ELF-1 (cell line): ENCODE measurements at regions not wholly inside any gene's neighbourhood (a gene's known extent, or its start where the extent isn't known, plus 50 kb on each side); places are given as distances from the start of the nearest gene placed in this dataset.

ENCODE experiments used
- DNase-seq: peaks from one replicate; pipeline ENCODE4 v3.0.0-alpha.2; 2016; ENCODE audit warnings: low read depth, low spot score

DNA sequence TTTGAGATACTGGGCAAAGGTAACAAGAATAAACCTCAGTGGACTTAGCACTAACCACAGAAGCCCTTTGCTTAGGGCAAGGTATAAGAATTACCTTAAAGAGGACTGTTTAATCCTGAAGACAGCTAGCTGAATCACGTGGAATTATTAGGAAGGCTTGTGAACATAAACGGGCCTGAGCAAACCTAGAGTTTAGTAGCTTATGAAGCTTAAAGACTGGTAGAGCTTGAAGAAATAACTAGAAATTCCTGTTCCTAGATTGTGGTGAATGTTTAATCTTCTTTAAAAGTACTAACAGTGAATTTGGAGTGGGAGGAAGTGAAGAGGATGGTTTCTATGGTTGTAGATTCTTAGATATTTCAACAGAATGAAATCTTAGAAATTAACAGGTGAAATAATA is 428.9 kb upstream of the THRB start:
- DNase-seq = no peak

DNA sequence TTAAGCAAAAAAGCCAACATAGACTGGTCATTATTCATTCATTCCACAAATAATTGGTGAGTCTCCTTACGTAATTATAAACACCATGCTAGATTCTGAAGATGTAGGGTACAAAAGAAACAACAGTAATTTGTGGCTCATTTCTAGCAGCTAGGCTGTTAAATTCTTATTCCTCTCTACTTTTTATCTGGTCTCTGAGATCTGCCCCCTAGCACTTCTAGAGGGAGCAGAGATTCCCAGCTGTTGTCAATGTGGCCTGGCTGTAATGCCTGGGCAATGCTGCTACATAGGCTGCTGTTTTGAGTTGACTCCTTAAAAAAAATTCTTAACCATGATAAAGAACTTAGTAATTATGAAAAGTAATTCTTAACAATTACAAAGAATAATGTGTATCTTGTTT is 434.9 kb upstream of the THRB start:
- DNase-seq = no peak

DNA sequence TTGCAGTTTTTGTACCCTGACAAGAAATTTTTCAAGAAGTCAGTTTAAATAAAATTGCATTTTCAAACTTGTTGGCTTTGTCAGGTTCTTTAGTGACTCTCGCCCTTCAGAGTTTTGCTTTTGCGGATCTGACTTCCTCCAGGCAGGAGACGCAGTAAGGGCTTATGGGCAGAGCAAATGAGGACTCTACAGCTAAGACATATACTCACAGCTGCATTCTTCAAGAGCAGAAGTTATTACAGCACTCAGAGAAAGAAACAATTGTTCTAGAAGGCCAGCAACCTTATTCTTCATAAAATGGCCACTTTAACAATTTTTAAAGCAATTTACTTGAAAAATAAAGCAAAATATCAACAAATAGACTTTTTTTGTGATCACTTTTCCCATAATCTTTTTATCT is 438.8 kb upstream of the THRB start:
- no peak for DNase-seq

DNA sequence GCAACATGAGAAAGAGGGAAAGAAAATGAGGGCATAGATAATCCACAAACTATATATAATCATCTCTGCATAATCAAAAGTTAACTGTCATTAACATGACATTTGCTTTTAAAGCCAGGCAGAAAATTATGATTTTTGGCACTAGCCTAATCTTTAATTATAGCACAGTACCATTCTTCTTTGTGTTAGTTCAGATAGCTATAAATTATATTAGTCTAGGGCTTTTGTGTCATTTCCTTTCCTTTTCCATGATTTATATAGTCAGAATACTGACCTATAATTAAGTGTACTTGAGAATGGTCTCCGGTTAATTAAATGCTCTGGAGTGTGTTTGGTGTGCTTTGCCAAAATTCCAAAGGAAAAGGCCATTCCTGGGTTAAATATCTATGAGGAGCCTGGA is 441.9 kb upstream of the THRB start:
- DNase-seq = no peak

DNA sequence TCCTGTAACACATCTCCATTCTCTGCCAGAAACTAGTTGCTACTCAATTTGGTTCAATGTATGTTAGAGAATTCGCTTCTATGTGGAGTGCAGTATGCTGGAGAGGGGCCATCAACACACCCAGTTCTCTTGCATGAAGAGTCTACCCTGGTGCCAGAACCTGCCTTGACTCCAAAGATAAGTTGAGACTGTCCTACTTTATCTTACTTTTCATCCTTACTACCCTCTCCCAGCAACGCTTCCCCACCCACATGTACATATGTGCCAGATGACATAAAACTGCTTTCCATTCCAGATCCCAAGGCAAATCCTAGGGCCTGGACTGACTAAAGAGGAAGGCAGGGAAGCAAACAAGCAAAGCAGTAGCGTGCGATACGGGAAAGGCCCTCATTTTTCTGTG is 442.6 kb upstream of the THRB start:
- DNase-seq = no peak

DNA sequence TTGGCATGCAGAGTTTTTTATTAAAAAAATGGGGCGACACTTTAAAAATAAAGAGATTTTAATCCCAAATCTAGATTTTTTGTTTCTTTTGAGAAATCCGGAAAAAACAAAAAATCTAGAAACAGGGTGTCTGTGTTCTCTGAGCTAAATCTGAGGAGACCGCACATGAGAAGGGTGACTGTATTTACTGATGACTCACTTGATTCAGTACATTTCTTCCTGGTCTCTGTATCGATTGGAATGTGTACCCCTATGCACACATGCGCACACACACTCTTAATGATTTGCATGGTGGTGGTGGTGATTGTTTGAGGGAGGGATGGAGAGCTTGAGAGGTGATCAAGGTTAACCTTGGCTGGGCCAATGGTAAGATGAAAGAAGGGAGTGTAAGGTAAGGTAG is 443.1 kb upstream of the THRB start:
- no peak for DNase-seq

DNA sequence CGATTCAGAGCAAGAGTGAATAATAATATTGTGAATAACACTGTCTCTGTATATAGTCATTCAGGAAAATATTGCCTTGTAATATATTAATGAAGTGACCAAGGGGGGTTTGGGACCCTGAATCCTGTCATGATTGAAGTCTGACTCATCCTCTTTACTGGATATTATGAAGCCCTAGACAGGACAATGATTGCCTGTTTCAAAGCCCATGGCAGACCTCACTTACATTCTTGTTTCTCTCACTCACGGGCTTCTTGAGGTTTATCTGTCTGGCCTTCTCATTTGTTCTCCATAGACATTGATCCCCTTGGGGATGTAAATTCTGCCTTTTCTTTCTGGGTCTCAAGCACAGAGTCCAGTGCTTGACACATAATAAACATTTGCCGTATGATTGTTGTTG is 449.3 kb upstream of the THRB start:
- no peak for DNase-seq

DNA sequence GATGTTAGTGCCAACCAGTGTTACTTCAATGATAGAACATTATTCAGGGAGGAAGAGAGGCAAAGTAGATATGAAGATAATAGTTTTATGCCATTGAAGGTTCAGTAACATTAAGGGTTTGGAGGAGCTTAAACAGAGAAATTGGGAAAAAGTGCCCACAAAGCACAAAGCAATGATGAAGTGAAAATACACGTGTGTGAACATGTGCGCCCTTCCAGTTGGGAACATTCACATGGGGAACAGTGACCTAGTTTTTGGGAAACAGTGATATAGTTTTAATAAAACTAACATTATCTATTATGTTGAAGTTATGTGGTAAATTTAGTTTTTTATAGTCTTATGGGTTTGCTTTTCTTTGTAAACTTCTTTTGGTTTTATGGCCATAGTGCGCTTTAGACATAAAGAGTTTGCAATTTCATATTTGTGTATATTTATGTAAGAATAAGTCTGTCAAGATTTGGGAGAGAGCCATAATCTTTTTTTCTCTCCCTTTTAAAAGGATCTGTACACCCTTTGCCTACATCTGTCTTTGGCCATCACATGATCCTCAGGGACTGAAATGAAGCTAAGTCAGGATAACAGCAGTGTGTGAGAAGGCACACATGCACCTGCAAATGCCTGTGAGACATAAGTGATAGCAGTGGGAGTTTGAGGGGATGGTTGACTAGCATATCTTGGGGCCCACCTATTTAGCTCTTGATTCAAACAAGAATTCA is 450.3 kb upstream of the THRB start:
- no peak for DNase-seq

DNA sequence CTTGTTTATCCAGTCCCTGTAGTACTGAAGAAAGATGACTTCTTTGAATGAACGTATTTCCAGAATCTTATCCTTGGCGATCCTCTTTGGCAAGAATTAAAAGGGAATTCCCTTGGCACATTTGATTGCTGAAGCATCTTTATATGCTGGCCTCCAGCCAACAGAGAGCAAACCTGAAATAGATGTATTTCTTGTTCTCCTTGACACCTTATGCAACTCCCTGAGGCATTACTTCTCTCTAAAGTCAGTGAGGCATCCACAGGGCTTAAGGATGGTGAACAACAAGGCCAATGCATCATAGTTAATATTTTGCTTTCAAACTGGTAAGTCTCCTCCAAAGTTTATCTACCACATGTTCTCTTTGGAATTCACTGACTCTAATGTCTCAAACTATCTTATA is 450.9 kb upstream of the THRB start:
- no peak for DNase-seq

DNA sequence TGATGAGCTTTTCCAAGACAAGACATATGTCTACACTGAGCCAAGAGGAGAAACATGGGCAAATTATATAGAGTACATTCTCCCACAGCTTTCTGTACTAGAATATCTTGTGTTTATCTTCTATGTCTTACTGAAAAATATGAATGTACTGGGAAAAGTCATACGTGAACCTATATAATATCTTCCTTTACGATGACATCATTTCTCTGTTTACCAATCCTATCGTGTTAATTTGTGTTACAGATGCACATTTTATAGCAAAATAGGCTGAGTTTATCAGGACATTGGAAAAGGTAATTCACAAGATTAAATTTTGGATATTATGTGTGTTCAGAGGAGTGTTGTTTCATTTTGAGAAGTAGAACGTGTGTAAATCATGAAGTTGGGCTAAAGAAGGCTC is 452.5 kb upstream of the THRB start:
- DNase-seq = no peak

DNA sequence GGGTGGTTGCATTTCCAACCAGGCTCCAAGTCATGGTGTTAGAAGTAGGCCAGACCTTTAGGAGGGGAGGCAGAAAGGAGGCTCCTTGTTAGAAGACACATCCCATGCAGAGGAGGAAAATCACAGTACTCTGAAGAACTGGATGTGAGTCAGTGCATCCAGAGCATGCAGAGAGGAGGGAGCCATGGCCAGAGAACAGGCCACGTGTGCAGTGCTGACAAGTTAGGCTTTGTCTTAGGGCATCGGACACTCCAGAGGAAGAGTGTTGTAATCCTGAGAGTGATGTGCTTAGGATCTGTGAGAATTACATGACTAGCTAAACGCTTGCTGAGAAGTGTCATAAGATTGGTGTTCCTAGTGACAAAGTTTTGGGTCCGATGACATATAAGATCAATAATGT is 456.5 kb upstream of the THRB start:
- DNase-seq = no peak

DNA sequence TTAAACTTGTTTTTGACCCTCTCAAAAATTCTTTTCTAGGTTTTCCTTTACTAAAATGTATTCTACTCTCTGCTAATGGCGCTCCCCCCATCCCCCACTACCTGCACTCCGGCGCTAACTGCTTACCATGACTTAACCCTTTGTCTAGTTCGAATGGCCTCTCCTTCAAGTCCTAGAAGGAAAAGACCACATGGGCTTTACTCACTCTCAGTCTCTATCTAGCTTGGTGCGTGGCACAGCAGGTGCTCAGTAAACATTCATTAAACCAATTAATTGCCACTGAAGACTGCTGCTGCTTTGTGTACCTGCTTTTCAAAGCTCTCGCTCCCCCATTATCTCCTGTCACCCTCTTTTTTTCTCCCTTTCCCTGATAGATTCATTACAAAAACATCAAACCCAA is 457.7 kb upstream of the THRB start:
- DNase-seq = peak; percentile 50

DNA sequence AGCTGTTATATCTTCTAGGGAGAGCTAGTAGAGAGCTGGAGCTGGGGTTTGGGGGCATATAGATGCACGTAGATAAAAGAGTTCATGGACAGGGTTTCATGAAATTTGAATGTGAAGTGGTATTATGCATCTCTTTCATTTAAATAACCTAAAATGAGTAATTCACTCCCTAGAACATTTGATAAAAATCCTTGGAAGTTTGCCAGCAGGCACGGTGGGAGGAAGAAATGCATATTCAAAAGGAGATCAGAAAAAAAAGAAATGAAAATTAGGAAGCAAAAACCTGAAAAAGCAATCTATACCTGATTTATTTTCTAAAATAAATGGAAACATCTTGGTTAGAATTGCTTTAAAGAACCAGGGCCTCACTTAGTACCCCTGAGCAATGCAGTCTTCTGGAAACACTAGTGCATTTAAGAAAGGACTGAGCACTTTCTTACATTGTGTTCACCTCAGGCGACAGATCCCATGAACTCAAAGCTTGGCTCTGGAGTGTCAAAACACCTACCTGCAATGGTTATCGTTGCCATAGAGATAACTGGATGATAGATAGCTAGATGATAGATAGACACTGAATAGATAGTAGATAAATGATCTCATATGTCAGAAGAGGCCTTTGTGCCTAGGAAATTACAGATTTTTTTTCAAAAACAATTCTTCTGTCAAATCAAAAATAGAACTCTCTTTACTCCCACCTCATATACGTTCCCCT is 458.6 kb upstream of the THRB start:
- no peak for DNase-seq

DNA sequence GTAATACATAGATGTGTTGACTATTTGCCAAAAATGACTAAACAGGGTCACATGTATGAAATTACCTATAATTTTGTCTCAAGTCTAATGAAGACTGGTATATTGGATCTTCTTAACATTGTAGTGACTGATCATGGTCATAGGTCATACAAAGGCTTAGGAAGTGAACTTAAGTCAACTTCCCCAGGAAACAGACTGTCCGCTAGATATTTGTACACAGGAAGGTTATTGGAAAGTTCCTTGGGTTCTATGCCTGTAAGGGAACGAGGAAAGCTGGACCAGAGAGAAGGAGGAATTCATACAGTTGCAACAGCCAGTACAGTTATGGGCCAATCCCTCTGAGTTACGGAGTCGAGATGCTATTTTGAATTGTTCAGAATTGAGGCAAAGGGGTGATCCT is 462.0 kb upstream of the THRB start:
- DNase-seq = no peak

DNA sequence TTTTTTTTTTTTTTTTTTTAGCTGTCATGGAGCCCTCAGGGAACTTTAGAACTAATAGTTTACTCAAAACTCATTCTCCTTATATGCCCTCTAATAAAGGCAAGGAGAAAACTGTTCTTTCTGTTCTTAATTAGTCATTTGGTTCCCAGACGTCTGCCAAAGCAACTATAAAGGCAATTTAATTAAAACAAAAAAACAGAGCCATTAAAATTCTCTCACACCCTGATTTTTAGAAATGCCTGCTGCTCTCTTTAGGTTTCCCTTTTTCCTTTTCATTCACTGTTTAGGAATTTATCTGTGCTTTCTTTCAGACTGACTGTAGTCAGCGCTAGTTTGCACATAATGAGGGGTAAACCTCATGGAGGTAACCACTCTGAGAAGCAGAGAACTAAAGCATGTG is 463.6 kb upstream of the THRB start:
- DNase-seq = no peak

DNA sequence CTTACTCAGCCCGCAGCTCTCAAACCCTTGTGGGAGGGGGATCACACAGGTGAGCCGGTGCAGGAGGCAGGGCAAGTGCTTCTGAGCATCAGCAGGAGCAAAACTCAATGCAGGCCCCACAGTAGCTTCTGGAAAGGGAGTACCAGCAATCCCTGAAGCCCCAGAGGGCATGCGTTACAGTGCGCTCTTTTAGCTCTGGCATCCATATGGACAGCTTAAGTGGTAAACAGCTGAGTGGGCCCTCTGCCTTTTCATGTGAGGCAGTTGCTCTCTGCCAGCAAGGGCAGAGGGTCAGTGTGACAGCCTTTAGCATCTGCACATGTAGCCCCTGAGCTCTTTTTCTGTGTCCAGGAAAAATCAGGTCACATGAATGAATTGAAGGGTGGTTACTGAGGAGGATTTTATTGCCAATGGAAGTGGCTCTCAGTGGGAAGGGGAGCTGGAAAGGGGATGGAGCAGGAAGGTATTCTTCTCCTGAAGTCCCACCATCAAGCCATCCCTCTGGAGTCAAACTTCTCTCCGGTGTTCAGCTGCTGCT is 464.3 kb upstream of the THRB start:
- no peak for DNase-seq

DNA sequence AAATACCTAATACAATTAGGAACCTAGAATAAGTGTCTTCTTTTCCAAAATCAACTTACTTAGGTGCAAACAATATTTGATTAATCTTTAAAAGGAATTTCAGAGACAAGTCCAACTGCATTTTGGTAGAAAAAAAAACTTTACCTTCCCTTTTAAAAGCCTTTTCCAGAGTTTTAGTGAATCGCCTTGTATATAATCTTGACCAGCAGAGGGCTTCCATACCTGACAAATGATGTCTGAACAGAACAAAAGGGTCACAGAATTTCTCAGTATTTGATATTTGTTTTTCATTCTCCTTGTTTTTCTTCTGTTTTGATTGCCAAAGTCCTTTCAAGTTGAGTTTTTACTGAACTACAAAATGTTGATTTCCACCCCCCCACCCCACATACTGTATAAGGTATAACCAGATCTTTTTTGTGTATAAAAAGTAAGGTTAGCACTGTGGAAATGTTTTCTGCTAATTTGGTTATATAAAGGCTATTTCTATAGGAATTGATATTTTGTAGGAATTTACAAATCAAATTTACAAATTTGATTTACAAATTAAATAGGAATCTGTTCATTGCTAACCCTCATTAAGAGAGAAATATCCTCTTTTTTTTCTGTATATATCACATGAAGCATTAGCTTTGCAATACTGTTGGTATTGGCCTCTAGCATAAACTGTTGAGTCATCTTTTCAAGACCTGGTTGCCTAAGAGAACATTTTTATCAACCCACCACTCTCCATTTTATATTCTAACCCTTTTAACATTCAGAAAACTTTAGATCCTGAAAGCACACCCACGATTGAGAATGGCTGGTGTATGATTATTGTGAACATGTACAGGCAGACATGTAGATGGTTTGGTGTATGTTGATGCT is 464.1 kb upstream of the RARB start:
- DNase-seq = no peak

DNA sequence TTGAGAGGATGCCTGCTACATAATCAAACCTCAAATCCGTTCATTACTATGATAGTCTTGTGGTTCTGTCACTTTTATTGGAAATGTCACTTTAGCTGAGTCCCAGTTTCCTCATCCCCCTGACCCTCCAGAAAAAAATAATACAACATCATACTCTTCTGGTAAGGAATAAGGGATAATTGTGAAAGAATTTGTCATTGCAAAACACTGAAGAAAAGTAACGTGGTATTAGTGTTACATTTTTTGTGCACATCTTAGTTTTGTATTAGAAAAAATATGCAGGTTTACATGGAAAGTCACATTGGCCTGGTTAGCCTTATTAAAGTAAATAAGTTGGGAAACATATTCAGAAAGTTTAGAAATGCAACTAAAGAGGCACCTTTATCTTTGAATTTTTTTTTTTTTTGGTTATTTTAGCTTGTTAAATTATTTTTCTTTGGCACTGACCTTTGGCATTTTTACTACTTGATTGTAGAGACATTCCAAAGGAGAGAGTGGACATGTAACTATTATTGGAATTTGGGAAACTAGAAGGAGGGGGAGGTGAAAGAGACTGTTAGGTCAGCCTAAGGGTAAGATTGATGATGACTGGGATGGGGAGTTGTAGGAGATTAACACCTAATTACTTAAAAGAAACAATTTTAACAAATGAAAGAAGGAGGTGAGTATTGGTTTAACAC is 462.2 kb upstream of the RARB start:
- no peak for DNase-seq

DNA sequence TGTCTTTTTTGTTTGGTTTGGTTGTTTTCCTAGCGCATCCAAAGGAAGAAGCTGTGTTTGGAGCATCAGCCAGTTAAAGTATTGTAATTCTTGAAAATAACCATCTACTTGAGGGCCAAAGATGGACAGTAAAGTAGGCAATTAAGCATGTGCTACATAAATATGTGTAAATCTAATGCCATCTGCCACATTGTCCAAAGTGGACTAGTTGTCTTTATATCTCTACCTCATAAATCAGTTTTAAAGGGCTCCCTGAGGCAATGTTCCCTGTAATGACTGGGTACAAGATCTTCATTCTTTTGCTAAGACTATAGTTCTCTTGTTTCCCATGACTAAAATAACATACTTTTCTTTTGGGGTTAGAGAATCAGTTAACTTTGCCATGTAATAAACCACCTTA is 460.0 kb upstream of the RARB start:
- no peak for DNase-seq

DNA sequence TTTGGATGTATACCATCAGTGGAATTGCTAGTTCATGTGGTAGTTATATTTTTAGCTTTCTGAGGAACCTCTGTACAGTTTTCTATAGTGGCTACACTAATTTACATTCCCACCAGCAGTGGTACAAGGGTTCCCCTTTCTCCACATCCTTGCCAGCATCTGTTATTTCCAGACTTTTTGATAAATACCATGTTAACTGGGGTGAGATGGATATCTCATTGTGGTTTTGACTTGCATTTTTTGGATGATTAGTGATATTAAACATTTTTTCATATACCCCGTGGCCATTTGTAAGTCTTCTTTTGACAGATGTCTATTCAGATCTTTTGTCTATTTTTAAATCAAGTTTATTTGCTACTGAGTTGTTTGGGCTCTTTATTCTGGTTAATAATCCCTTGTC is 455.6 kb upstream of the RARB start:
- no peak for DNase-seq

DNA sequence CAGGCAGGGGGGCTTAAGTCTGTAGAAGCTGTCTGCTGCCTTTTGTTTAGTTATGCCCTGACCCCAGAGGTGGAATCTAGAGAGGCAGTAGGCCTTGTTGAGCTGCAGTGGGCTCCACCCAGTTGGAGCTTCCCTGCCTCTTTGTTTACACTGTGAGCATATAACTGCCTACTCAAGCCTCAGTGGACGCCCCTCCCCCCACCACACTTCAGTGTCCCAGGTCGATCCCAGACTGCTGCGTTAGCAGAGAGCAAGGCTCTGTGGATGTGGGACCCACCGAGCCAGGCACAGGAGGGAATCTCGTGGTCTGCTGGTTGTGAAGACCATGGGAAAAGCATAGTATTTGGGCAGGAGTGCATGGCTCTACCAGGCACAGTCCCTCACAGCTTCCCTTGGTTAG is 446.8 kb upstream of the RARB start:
- DNase-seq = no peak

DNA sequence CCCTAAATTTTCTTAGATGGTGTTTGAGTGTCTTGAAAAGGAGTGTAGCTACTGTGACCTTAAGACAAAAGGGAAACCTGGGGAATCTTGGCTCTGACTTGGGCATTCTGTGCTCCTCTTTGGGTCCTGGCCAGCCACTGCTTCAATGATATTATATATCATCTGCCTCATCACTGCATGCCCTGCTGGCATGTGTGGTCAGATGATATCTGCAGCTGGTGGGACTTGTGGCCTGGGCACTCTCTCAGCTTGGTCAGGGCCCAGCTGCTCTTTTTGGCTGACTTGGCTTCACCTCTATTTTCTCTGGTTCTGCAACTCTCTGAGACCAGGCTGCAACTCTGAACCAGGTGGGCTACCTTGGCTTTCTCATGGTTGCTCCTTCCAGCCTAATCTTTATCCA is 446.1 kb upstream of the RARB start:
- DNase-seq = no peak
